Ovary (tissue), 3 donors: ENCODE measurements at regions not wholly inside any gene's neighbourhood (a gene's known extent, or its start where the extent isn't known, plus 50 kb on each side); places are given as distances from the start of the nearest gene placed in this dataset.

Experiments used
- EP300 ChIP-seq: sonication (generic); formaldehyde crosslinking; IDR thresholded peaks from one replicate; pipeline ENCODE4 v1.6.1; 2017; ENCODE audit warnings: antibody characterized with exemption
- POLR2A ChIP-seq: fragments of 450-650 bp; IDR thresholded peaks from one replicate; pipeline ENCODE4 v1.6.1; 2017; ENCODE audit warnings: antibody characterized with exemption, mild to moderate bottlenecking, moderate library complexity
- TF ChIP-seq, protein P1 (sequence below), 3 donors: fragments of 450-650 bp in 2 of 3; fragments of 200-600 bp in 1 of 3; IDR thresholded peaks; one replicate each; pipeline versions ENCODE4 v1.5.1 to v1.8.0; 2016 to 2022; ENCODE audit warnings: antibody characterized with exemption in 3 of 3, mild to moderate bottlenecking in 1 of 3
- donor health status: DM: no; HTN: no; CAD: no.

DNA sequence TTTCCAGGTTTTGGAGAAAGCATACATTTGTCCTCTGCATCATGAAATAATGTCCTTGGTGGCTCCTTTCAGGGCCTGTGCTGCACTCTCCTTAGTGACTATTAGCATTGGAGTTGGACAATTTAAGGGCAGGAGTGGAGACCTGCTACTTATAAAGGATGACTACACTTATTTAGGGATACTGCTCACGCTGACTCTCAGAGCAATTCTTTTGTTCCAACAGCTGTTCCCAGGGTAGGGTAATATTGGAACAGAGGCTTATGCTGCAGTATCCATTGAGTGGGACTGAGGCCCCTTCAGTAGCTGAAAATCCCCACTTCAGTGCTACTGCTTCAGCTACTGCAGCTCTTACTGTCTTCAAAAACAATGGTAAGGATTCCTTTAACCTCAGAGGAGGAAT, 84.6 kb downstream of the GPR88 start:
- TF ChIP-seq, protein P1, sequence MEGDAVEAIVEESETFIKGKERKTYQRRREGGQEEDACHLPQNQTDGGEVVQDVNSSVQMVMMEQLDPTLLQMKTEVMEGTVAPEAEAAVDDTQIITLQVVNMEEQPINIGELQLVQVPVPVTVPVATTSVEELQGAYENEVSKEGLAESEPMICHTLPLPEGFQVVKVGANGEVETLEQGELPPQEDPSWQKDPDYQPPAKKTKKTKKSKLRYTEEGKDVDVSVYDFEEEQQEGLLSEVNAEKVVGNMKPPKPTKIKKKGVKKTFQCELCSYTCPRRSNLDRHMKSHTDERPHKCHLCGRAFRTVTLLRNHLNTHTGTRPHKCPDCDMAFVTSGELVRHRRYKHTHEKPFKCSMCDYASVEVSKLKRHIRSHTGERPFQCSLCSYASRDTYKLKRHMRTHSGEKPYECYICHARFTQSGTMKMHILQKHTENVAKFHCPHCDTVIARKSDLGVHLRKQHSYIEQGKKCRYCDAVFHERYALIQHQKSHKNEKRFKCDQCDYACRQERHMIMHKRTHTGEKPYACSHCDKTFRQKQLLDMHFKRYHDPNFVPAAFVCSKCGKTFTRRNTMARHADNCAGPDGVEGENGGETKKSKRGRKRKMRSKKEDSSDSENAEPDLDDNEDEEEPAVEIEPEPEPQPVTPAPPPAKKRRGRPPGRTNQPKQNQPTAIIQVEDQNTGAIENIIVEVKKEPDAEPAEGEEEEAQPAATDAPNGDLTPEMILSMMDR (IDR thresholded peaks at IDR 0.05), result no peak
- TF ChIP-seq POLR2A, result no peak
- no peak for TF ChIP-seq EP300
